Prostate gland (tissue), 1 donor: ENCODE measurements at regions not wholly inside any gene's neighbourhood (a gene's known extent, or its start where the extent isn't known, plus 50 kb on each side); places are given as distances from the start of the nearest gene placed in this dataset.

Experiments
- POLR2A ChIP-seq: fragments of 450-650 bp; IDR thresholded peaks from one replicate; pipeline ENCODE4 v1.6.1; 2016; ENCODE audit warnings: antibody characterized with exemption, mild to moderate bottlenecking
- POLR2AphosphoS5 ChIP-seq: sonication (generic); formaldehyde crosslinking; IDR thresholded peaks from one replicate; pipeline ENCODE4 v1.6.1; 2017; ENCODE audit warnings: antibody characterized with exemption

- TF ChIP-seq POLR2A (no peak), POLR2AphosphoS5 (no peak)
These were observed 51.0 kb upstream of the GLS start for GRCh38 chr2:190829642-190830041.
